ENCODE measurements at regions not wholly inside any gene's neighbourhood (a gene's known extent, or its start where the extent isn't known, plus 50 kb on each side); places are given as distances from the start of the nearest gene placed in this dataset.
"Not testable (repeated sequence)": the region's sequence is repeated elsewhere in the genome, so short reads cannot be mapped to it uniquely, and the experiment has no call there.

- not testable (repeated sequence) for DNase-seq
These were observed 190.7 kb upstream of the VIPR2 start for GRCh38 chr7:159335181-159335926.

GRCh38 chr7:159332854-159333479 is 188.3 kb upstream of the VIPR2 start:
- DNase-seq = not testable (repeated sequence)

DNA sequence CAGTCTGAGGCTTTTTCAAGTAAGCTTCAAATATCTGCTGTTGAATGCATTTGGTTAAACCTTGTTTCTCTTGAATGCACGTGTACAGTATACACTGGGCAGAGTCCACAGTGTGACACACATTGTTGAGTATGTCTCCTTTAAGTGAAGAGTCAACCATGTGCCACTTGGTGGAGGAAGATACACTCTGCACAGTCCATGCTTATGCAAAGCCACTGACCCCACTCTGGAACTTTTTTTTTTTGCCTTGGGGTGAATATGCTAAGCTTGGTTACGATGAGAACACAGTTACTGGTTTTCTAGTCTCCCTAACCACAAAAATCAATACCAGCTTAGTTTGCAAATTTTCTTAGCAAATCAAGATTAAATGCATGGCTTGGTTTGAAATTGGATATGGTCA is 186.8 kb upstream of the VIPR2 start:
- DNase-seq = no peak

GRCh38 chr7:159329818-159330378 is 185.2 kb upstream of the VIPR2 start:
- no peak for DNase-seq

DNA sequence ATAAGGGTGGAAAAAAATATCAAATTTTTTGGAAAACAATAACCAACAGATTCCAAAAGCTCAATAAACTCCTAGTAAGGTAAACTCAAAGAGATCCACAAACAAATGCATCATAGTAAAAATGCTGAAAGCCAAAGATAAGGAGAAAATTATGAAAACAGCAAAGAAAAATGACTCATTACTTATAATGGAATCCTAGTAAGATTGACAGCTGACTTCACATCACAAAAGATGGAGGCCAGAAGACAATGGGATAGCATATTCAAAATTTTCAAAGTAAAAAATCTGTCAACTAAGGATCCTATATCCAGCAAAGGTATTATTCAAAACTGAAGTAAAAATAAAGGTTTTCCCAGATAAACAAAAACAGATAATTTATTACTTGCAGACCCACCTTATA is 183.4 kb upstream of the VIPR2 start:
- DNase-seq = peak in 1 of 2 experiments; percentile 4

- DNase-seq = no peak
These were observed 178.7 kb upstream of the VIPR2 start for GRCh38 chr7:159323359-159323758.

- DNase-seq = no peak
These were observed 176.6 kb upstream of the VIPR2 start for GRCh38 chr7:159321278-159321677.

DNA sequence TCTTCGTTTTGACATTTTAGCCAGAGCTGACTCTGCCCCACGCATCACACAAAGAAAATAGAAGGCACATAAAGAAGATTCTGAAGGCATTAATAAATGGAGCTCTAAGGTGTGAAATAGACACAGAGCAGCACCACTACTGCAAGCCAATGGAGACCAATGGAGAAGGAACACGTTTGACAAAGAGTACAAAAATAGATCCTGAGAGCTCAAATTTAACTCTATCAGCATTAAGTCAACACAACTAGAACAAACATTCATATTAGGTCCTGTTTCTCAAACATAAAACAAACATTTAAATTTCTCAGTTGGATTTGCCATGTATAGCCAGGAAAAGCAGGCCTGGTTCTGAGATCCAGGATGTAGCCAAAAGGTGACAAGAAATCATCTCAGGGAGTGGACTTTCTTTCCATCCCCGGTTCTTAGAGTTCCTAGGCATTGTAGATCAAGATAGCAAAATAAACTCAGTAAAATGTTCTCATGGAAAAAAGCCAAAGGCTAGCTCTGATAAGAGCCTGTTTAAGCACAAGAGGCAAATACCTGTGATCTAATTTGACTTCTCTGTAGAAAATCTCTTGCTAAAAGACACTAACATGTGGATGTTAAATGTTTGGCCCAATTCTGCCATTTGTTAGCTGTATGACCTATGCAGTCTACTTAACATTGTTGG is 174.2 kb upstream of the VIPR2 start:
- no peak for DNase-seq

- DNase-seq = no peak
These were observed 172.6 kb upstream of the VIPR2 start for GRCh38 chr7:159317294-159317693.

DNA sequence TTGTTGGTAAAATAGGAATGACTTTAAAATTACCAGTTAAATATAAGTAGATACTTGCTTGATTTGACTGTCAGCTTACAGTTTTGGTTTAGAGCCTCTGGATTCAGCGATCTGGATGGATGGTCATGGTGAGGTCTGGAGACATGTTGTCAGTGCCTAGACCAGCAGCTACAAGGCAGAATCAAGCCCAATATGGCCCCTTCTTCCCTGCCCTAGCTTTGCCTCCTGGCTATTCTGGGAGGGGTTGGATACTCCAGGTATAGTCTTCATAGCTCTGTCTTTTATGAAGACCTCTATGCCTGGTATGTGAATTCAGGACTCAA is 166.5 kb upstream of the VIPR2 start:
- no peak for DNase-seq

DNA sequence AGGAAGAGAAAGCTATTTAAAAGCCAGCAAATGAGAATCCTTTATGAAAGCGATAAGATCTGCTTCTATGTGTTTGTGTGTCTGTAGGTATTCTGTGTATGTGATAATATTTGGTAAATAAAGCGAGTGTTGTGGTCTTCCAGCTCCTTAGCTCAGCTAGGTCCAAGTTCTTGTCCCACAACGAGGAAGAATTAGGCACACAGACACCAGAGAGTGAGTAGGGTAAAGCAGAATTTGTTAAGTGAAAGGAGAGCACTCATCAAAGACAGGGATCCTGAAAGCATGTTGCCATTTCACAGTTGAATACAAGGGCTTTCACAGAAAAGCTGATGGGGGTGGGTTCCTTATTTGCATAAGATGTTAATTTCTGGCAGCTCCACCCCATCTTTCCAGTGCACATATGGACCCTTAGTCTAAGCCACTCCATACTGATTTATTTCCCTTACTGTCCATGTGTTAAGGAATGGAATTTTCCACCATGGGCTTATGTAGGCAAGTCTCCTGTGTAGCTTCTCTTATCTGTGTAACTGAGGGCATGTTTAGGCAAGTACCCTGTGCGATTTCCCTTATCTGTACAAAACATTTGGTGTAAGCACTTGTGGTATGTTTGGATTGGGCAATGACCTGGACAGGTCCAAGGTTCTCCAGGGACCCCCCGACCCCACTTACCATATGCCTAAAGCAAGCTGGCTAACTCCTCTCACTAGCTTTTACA is 165.9 kb upstream of the VIPR2 start:
- no peak for DNase-seq

DNA sequence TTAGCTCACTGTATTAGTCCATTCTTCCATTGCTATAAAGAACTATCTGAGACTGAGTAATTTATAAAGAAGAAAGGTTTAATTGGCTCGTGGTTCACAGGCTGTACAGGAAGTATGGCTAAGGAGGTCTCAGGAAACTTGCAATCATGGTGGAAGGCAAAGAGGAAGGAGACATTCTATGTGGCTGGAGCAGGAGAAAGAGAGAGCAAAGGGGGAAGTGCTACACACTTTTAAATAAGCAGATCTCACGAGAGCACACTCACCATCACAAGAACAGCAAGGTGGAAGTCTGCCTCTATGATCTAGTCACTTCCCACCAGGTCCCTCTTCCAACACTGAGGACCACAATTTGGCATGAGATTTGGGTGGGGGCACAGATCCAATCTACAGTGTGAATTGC is 164.5 kb upstream of the VIPR2 start:
- not testable (repeated sequence) for DNase-seq

DNA sequence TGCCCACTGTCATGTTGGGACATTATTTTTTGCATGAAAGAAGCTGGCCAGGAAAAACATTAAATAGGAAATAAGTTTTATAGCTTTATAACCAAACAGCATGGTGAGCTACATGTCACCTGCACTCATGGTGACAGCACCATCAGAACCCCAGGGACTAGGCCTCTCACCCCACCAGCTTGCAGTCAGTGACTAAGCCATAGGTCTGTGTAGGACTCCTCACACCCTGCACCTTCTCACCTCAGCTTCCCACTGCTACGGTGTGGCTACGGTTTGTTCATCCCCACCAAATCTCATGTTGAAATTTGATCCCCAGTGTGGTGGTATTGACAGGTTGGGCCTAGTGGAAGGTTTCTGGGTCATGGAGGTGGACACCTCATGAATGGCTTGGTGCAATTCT is 161.3 kb upstream of the VIPR2 start:
- no peak for DNase-seq

GRCh38 chr7:159305185-159305584 is 160.5 kb upstream of the VIPR2 start:
- not testable (repeated sequence) for DNase-seq

- DNase-seq = not testable (repeated sequence)
These were observed 158.8 kb upstream of the VIPR2 start for GRCh38 chr7:159303510-159303909.

- no peak for DNase-seq
These were observed 151.5 kb upstream of the VIPR2 start for GRCh38 chr7:159296093-159296681.

DNA sequence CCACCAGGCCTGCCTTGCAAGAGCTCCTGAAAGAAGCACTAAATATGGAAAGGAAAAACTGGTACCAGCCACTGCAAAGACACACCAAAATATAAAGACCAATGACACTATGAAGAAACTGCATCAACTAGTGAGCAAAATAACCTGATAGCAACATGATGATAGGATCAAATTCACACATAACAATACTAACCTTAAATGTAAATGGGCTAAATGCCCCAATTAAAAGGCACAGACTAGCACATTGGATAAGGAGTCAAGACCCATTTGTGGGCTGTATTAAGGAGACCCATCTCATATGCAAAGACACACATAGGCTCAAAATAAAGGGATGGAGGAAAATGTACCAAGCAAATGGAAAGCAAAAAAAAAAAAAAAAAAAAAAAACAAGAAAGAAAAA is 141.8 kb upstream of the VIPR2 start:
- DNase-seq = not testable (repeated sequence)

GRCh38 chr7:159281573-159281972 is 136.9 kb upstream of the VIPR2 start:
- DNase-seq = no peak

DNA sequence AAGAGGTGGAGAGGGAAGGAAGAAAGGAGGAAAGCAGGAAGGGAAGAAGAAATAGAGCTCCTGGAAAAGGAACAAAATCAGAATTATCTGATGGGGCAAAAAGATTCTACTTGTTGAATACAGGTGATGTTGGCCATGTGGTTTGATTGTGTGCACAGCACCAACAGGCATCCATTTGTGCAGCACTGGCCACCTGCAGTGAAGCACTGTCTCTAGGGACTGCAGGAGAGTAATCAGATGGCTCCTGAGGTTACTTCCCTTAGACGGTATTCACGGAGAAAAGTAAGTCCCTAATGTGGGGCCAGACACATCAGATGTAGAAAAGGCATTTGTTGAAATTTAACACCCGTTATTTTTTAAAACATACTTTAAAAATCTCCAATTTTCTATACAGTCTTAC is 135.3 kb upstream of the VIPR2 start:
- no peak for DNase-seq

GRCh38 chr7:159272739-159273138 is 128.1 kb upstream of the VIPR2 start:
- no peak for DNase-seq

GRCh38 chr7:159271781-159272180 is 127.1 kb upstream of the VIPR2 start:
- no peak for DNase-seq

DNA sequence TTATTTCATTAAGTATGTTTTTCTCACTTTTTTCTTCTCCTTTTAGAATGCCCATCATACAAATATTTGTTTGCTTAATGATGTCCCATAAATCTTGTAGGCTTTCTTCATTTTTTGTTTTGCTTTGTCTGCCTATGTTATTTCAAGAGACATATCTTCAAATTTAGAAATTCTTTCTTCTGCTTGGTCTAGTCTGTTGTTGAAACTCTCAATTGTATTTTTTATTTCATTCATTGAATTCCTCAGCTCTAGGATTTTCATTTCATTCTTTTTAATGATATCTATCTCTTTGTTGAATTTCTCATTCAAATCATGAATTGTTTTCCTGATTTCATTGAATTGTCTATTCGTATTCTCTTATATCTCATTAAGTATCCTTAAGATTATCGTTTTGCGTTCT is 125.1 kb upstream of the VIPR2 start:
- DNase-seq = no peak

DNA sequence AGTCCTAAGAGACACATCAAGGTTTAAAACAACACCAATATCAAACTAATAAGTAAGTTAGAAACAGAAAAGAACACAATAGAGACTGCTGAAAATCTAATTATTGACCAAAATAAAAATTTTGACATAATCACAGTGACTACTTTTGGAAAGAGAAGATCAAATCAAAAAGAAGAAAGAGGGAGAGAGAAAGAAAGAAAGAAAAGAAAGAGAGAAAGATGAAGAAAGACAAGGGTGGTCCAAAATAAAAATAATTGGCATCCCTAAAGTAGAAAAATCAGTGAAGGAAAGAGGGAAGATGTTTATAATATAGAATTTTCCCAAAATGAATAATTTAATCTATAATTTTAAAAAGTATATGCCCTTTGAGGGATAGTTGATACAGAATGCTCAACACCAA is 118.8 kb upstream of the VIPR2 start:
- DNase-seq = no peak

Measured in NCI-H1930 (cell line).